Suprapubic skin (tissue), 4 donors: ENCODE measurements at regions not wholly inside any gene's neighbourhood (a gene's known extent, or its start where the extent isn't known, plus 50 kb on each side); places are given as distances from the start of the nearest gene placed in this dataset.
"Not testable (repeated sequence)": the region's sequence is repeated elsewhere in the genome, so short reads cannot be mapped to it uniquely, and the experiment has no call there.

Source experiments
- DNase-seq, 2 donors: peaks; one replicate each; pipeline ENCODE4 v3.0.0-alpha.2; 2019; ENCODE audit warnings: low spot score in 2 of 2
- H3K27ac ChIP-seq: fragments of 200-600 bp; sonication (generic); one replicate; pipeline ENCODE4 v1.5.1; 2019
- H3K27me3 ChIP-seq: fragments of 200-600 bp; sonication (generic); one replicate; pipeline ENCODE4 v1.5.1; 2019
- H3K36me3 ChIP-seq: fragments of 200-600 bp; sonication (generic); one replicate; pipeline ENCODE4 v1.5.1; 2019
- H3K4me1 ChIP-seq: fragments of 200-600 bp; sonication (generic); one replicate; pipeline ENCODE4 v1.5.1; 2019
- H3K4me3 ChIP-seq: fragments of 200-600 bp; sonication (generic); one replicate; pipeline ENCODE4 v1.5.1; 2019; ENCODE audit warnings: mild to moderate bottlenecking
- H3K9me3 ChIP-seq: fragments of 200-600 bp; sonication (generic); one replicate; pipeline ENCODE4 v1.5.1; 2019
- EP300 ChIP-seq: sonication (generic); formaldehyde crosslinking; IDR thresholded peaks from one replicate; pipeline ENCODE4 v1.6.1; 2017; ENCODE audit warnings: antibody characterized with exemption
- POLR2A ChIP-seq, 2 donors: fragments of 450-650 bp; IDR thresholded peaks; one replicate each; pipeline ENCODE4 v1.6.1; 2017; ENCODE audit warnings: antibody characterized with exemption in 2 of 2, mild to moderate bottlenecking in 2 of 2, moderate library complexity in 2 of 2
- POLR2AphosphoS5 ChIP-seq, 3 donors: sonication (generic); formaldehyde crosslinking; IDR thresholded peaks; one replicate each; pipeline ENCODE4 v1.6.1; 2017; ENCODE audit warnings: antibody characterized with exemption in 3 of 3
- WGBS: methylation state at CpG from one replicate; pipeline ENCODE4 v1.1.5; 2018; 5-methylcytosine and 5-hydroxymethylcytosine counted together
- TF ChIP-seq, protein P1 (sequence below), 2 donors: fragments of 200-600 bp in 1 of 2; fragments of 450-650 bp in 1 of 2; sonication (generic) in 1 of 2; IDR thresholded peaks; one replicate each; pipeline ENCODE4 v1.5.1; 2016 to 2019; ENCODE audit warnings: antibody characterized with exemption in 2 of 2, mild to moderate bottlenecking in 1 of 2, moderate library complexity in 1 of 2

DNA sequence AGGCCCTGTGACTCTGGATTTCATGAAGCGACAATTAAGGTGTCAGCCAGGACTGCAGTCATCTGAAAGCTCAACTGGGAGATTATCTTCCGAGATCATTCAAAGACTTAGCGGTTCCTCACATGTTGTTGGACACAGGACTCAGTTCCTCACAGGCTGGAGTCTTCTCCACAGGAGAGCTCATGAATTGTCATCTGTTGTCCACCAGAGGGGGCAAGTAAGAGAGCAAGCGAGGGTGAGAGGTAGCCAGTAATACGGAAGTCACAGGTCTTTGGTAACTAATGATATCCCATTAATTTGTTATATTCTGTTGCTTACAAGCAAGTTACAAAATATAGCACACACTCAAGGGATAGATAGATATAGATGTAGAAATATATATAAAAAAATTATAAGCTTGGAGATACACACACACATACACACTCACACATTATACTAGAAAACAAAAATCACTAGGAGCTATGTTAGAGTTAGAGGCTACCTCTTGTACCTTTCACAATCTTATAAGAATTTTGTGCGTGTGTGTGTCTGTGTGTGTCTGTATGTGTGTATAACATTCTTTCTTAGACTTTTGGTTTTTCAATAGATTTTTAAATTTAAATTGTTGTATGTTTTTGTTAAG is 1695.3 kb downstream of the BRINP3 start:
- H3K36me3 ChIP-seq: no peaks in the 10 kb centered on the region
- H3K27me3 ChIP-seq: no peaks in the 10 kb centered on the region
- DNase-seq: no peak
- no peak for TF ChIP-seq POLR2A (IDR thresholded peaks at IDR 0.05)
- TF ChIP-seq, protein P1, sequence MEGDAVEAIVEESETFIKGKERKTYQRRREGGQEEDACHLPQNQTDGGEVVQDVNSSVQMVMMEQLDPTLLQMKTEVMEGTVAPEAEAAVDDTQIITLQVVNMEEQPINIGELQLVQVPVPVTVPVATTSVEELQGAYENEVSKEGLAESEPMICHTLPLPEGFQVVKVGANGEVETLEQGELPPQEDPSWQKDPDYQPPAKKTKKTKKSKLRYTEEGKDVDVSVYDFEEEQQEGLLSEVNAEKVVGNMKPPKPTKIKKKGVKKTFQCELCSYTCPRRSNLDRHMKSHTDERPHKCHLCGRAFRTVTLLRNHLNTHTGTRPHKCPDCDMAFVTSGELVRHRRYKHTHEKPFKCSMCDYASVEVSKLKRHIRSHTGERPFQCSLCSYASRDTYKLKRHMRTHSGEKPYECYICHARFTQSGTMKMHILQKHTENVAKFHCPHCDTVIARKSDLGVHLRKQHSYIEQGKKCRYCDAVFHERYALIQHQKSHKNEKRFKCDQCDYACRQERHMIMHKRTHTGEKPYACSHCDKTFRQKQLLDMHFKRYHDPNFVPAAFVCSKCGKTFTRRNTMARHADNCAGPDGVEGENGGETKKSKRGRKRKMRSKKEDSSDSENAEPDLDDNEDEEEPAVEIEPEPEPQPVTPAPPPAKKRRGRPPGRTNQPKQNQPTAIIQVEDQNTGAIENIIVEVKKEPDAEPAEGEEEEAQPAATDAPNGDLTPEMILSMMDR (IDR thresholded peaks at IDR 0.05): peak in 1 of 2 donors; percentile 14
- H3K27ac ChIP-seq: no peak overlapping the region
- H3K4me1 ChIP-seq: no peaks in the 10 kb centered on the region
- no peaks in the 10 kb centered on the region for H3K9me3 ChIP-seq
- 48% methylated on average over 6 of the region's 6 CpGs for WGBS
- no peak overlapping the region for H3K4me3 ChIP-seq

DNA sequence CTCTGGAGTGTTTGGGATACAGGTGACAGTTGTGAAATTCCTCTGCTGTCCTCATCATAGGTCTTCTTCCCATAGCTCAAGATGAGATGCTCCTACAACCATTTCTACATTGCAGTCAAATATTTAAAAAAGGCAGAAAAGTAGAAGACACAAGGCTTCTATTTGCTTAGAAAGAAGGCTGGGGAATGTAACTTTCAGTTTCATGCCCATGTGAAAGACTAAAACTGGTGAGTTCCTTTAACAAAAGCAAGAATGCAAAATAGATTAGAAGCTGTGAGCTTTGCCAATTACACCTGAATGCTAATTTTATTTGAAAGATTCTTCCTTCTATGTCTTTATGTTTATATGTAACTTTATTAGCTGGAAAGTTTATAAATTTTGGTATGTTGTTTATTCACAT is 1682.7 kb downstream of the BRINP3 start:
- Histone ChIP-seq H3K27me3 (no peaks in the 10 kb centered on the region), H3K27ac (no peak overlapping the region)

DNA sequence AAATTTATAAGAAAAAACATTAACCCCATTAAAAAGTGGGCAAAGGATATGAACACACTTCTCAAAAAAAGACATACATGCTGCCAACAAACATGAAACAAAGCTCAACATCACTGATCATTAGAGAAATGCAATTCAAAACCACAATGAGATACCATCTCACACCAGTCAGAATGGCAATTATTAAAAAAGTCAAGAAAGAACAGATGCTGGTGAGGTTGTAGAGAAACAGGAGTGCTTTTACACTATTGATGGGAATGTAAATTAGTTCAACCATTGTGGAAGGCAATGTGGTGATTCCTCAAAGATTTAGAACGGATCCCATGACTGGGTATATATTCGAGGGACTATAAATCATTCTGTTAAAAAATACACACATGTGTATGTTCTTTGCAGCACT is 1665.5 kb downstream of the BRINP3 start:
- H3K27me3 ChIP-seq, H3K36me3 ChIP-seq, H3K4me1 ChIP-seq, H3K4me3 ChIP-seq, H3K27ac ChIP-seq, H3K9me3 ChIP-seq, DNase-seq: not testable (repeated sequence)
- 70% methylated on average over 2 of the region's 2 CpGs for WGBS

More for the DNA sequence above, 1682.7 kb downstream of the BRINP3 start:
- no peak for TF ChIP-seq POLR2A (IDR thresholded peaks at IDR 0.05)
- H3K4me1 ChIP-seq: no peaks in the 10 kb centered on the region
- no peaks in the 10 kb centered on the region for H3K9me3 ChIP-seq
- no peak overlapping the region for H3K4me3 ChIP-seq
- H3K36me3 ChIP-seq: no peaks in the 10 kb centered on the region
- DNase-seq: no peak

DNA sequence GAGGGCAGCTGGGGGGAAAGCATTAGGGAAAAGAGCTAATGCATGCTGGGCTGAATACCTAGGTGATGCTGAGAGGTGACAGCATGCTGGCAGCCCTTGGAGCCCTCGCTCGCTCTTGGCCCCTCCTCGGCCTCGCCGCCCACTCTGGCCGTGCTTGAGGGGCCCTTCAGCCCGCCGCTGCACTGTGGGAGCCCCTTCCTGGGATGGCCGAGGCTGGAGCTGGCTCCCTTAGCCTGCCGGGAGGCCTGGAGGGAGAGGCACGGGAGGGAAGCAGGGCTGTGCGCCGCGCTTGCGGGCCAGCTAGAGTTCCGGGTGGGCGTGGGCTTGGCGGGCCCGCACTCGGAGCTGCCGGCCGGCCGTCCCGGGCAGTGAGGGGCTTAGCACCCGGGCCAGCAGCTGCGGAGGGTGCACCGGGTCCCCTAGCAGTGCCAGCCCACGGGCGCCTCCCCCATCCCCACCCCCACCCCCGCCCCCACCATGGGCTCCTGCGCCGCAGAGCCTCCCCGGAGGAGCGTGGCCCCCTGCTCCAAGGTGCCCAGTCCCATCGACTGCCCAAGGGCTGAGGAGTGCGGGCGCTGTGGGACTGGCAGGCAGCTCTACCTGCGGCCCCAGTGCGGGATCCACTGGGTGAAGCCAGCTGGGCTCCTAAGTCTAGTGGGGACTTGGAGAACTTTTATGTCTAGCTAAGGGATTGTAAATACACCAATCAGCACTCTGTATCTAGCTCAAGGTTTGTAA is 1664.7 kb downstream of the BRINP3 start:
- not testable (repeated sequence) for H3K9me3 ChIP-seq, H3K4me3 ChIP-seq, DNase-seq, H3K27ac ChIP-seq, H3K36me3 ChIP-seq, H3K4me1 ChIP-seq, H3K27me3 ChIP-seq
- WGBS: 93% methylated on average over 9 of the region's 39 CpGs

DNA sequence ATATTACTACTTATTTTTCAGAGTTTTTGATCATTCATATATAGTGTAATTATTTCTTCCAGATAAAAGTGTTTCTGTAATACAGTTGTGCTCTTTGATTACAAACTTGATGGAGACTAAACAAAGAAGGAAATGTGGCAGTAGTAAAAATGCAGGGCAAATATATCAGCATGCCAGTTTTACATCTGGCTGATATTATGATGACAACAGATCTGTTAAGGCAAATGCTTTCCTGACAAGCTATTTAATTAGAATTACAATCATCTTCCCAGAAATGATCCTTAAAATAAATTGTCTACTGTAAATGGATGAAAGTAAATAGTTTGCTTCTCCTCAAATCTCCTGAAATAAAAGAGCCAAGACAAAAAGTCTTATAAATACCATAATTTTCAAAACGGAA is 1659.8 kb downstream of the BRINP3 start:
- TF ChIP-seq POLR2A (IDR thresholded peaks at IDR 0.05) (no peak), EP300 (no peak), POLR2AphosphoS5 (IDR thresholded peaks at IDR 0.05) (no peak)
- TF ChIP-seq, protein P1 (IDR thresholded peaks at IDR 0.05): no peak
- 49% methylated on average over 1 of the region's 1 CpG for WGBS
- Histone ChIP-seq H3K27me3 (no peaks in the 10 kb centered on the region), H3K4me3 (no peak overlapping the region), H3K9me3 (no peaks in the 10 kb centered on the region), H3K4me1 (no peaks in the 10 kb centered on the region), H3K27ac (no peak overlapping the region), H3K36me3 (no peaks in the 10 kb centered on the region)
- DNase-seq: no peak

DNA sequence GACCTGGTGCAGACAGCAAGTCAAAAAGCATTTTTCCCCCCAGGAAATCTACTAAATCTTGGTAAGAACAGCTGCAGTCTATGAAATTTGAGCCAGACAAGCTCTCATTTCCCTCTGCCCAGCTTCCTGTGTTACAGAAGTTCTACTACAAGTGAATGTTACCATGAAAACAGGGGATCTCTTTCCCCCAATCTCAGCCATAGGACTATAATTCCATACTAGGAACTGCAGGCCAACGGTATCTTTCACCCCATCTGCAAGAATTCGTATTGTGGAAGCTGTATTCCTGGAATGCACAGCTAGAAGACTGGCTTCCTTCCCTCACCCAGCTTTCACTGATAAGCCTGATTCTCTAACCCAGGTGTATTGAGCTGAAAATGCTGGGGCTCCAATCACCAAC is 1655.4 kb downstream of the BRINP3 start:
- Histone ChIP-seq H3K4me3 (no peak overlapping the region), H3K36me3 (no peaks in the 10 kb centered on the region), H3K27me3 (no peaks in the 10 kb centered on the region), H3K4me1 (no peaks in the 10 kb centered on the region), H3K27ac (no peak overlapping the region), H3K9me3 (no peaks in the 10 kb centered on the region)
- 18% methylated on average over 2 of the region's 2 CpGs for WGBS
- TF ChIP-seq, protein P1 (IDR thresholded peaks at IDR 0.05): no peak
- TF ChIP-seq POLR2A (IDR thresholded peaks at IDR 0.05) (no peak), EP300 (no peak), POLR2AphosphoS5 (IDR thresholded peaks at IDR 0.05) (no peak)
- no peak for DNase-seq

DNA sequence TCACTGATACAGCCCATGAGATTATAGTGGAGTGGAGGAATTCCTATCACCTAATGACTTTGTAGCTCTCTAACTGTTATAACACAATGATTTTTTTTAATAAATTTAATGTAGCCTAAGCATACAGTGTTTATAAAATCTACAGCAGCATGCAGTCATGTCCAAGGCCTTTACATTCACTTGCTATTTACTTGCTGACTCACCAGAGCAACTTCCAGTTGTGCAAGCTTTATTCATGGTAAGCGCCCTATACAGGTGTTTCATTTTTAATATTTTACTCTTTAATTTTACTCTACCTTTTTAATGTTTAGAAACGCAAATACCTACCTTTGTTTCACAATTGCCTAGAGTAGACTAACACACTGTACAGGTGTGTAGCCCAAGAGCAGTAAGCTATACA is 1652.2 kb downstream of the BRINP3 start:
- TF ChIP-seq, protein P1 (IDR thresholded peaks at IDR 0.05): no peak
- no peak for TF ChIP-seq EP300
- no peak for TF ChIP-seq POLR2AphosphoS5 (IDR thresholded peaks at IDR 0.05)
- TF ChIP-seq POLR2A (IDR thresholded peaks at IDR 0.05): no peak
- WGBS: 89% methylated on average over 2 of the region's 2 CpGs
- Histone ChIP-seq H3K27me3 (no peaks in the 10 kb centered on the region), H3K36me3 (no peaks in the 10 kb centered on the region), H3K27ac (no peak overlapping the region), H3K4me1 (no peaks in the 10 kb centered on the region), H3K4me3 (no peak overlapping the region), H3K9me3 (no peaks in the 10 kb centered on the region)
- no peak for DNase-seq
